B cell (primary cell): ENCODE measurements at regions not wholly inside any gene's neighbourhood (a gene's known extent, or its start where the extent isn't known, plus 50 kb on each side); places are given as distances from the start of the nearest gene placed in this dataset.

ENCODE experiments used
- ATAC-seq: fragments of 200-7000 bp; cut with Tn5 transposase; one replicate; pipeline ENCODE4 v1.10.0; 2021; ENCODE audit warnings: low read depth, mild to moderate bottlenecking, moderate number of reproducible peaks, moderate library complexity
- CTCF ChIA-PET: fragments of 350-600 bp; sonication (Branson Sonifier 250); formaldehyde crosslinking; loops from one replicate; lab custom pipeline; 2021; ENCODE audit warnings: antibody characterized with exemption, inconsistent platforms; lab: Charles Lee
- POLR2A ChIA-PET: fragments of 350-600 bp; sonication (Branson Sonifier 250); formaldehyde crosslinking; loops from one replicate; lab custom pipeline; 2021; ENCODE audit warnings: antibody characterized with exemption; lab: Charles Lee
- DNase-seq: peaks from one replicate; pipeline ENCODE4 v3.0.0; 2013
- H2AFZ ChIP-seq: 2 replicates; pipeline ENCODE4 v1.6.1; 2012; ENCODE audit warnings: mild to moderate bottlenecking, low read depth, low read length; ENCODE audit not compliant: insufficient read depth, poor library complexity, severe bottlenecking
- H3K27ac ChIP-seq, 2 donors: 1 replicate in 1 of 2; 2 replicates in 1 of 2; pipeline ENCODE4 v1.5.1; 2012 to 2013; ENCODE audit warnings: low read length in 2 of 2, mild to moderate bottlenecking in 2 of 2, moderate library complexity in 1 of 2
- H3K27me3 ChIP-seq, 4 experiments: fragments of 200-600 bp in 1 of 4; sonication (generic) in 1 of 4; replicated peaks in 1 of 4; 1 replicate in 2 of 4; 2 replicates in 2 of 4; pipeline versions ENCODE4 v1.6.1 to v1.7.0; 2013 to 2016; ENCODE audit warnings: low read length in 3 of 4, mild to moderate bottlenecking in 2 of 4, mixed read lengths in 1 of 4, moderate library complexity in 1 of 4; ENCODE audit not compliant: insufficient read depth in 4 of 4, control insufficient read depth in 3 of 4; ENCODE audit errors: control extremely low read depth in 1 of 4
- H3K36me3 ChIP-seq, 2 experiments: replicated peaks in 1 of 2; 1 replicate in 1 of 2; 2 replicates in 1 of 2; pipeline versions ENCODE4 v1.6.1 to v1.7.1; 2013; ENCODE audit warnings: low read length in 1 of 2; ENCODE audit not compliant: insufficient read depth in 2 of 2, control insufficient read depth in 1 of 2; ENCODE audit errors: control extremely low read depth in 1 of 2, extremely low read depth in 1 of 2
- H3K4me1 ChIP-seq, 2 donors: fragments of 200-600 bp in 1 of 2; sonication (generic) in 1 of 2; 1 replicate in 1 of 2; 2 replicates in 1 of 2; pipeline versions ENCODE4 v1.5.1 to v1.6.1; 2013 to 2017; ENCODE audit warnings: low read length in 2 of 2; ENCODE audit not compliant: control insufficient read depth in 2 of 2, insufficient read depth in 2 of 2
- H3K4me2 ChIP-seq: replicated peaks from 2 replicates; pipeline ENCODE3; 2012; ENCODE audit warnings: mild to moderate bottlenecking, low read depth, low read length; ENCODE audit not compliant: poor library complexity, severe bottlenecking
- H3K4me3 ChIP-seq, 5 experiments: fragments of 200-600 bp in 1 of 5; sonication (generic) in 1 of 5; 1 replicate in 3 of 5; 2 replicates in 2 of 5; pipeline versions ENCODE4 v1.5.1 to v1.7.0; 2011 to 2016; ENCODE audit warnings: low read length in 4 of 5, mild to moderate bottlenecking in 4 of 5, low read depth in 2 of 5, control low read depth in 1 of 5, moderate library complexity in 1 of 5; ENCODE audit not compliant: insufficient read depth in 1 of 5; ENCODE audit errors: control extremely low read depth in 1 of 5, extremely low read depth in 1 of 5
- H3K79me2 ChIP-seq: fragments of 200-600 bp; sonication (generic); one replicate; pipeline ENCODE4 v1.6.0; 2016; ENCODE audit warnings: low read length; ENCODE audit not compliant: control insufficient read depth, insufficient read depth
- H3K9ac ChIP-seq: fragments of 200-600 bp; sonication (generic); 2 replicates; pipeline ENCODE4 v1.6.1; 2017; ENCODE audit warnings: mild to moderate bottlenecking, low read length, moderate library complexity
- H3K9me3 ChIP-seq, 3 donors: one replicate each; pipeline versions ENCODE4 v1.6.1 to v1.7.1; 2013; ENCODE audit warnings: low read length in 2 of 3; ENCODE audit not compliant: control insufficient read depth in 2 of 3, insufficient read depth in 1 of 3; ENCODE audit errors: control extremely low read depth in 1 of 3
- H4K20me1 ChIP-seq: 2 replicates; pipeline ENCODE4 v1.6.0; 2012; ENCODE audit warnings: mild to moderate bottlenecking, low read length; ENCODE audit not compliant: insufficient read depth, control insufficient read depth, poor library complexity, severe bottlenecking
- H3K27ac Mint-ChIP-seq: one replicate; pipeline ENCODE4 v1.8.0; 2021; ENCODE audit warnings: mixed read lengths
- H3K27me3 Mint-ChIP-seq: one replicate; pipeline ENCODE4 v1.8.0; 2021; ENCODE audit warnings: mixed read lengths
- H3K4me1 Mint-ChIP-seq: one replicate; pipeline ENCODE4 v1.8.0; 2021; ENCODE audit warnings: mixed read lengths
- H3K4me3 Mint-ChIP-seq: one replicate; pipeline ENCODE4 v1.8.0; 2021; ENCODE audit warnings: mixed read lengths
- H3K9me3 Mint-ChIP-seq: one replicate; pipeline ENCODE4 v1.8.0; 2022; ENCODE audit warnings: mixed read lengths; ENCODE audit not compliant: insufficient read depth
- EZH2 ChIP-seq: IDR thresholded peaks from 2 replicates; pipeline ENCODE4 v1.6.1; 2012; ENCODE audit warnings: borderline replicate concordance, low read depth, mild to moderate bottlenecking, moderate library complexity, low read length; ENCODE audit not compliant: insufficient read depth, poor library complexity, severe bottlenecking
- WGBS: methylation state at CpG from one replicate; pipeline ENCODE4 v1.1.5; 2013; ENCODE audit warnings: missing lambda C conversion rate; ENCODE audit not compliant: insufficient coverage; 5-methylcytosine and 5-hydroxymethylcytosine counted together
- intact Hi-C: fragments of 100-400 bp; cut with micrococcal nuclease; formaldehyde crosslinking; loops from one replicate; pipeline ENCODE4 v1.10.0; 2022
- TF ChIP-seq, protein P1 (sequence below): fragments of 200-600 bp; IDR thresholded peaks from one replicate; pipeline ENCODE4 v1.8.0; 2022; ENCODE audit warnings: antibody characterized with exemption, mild to moderate bottlenecking

DNA sequence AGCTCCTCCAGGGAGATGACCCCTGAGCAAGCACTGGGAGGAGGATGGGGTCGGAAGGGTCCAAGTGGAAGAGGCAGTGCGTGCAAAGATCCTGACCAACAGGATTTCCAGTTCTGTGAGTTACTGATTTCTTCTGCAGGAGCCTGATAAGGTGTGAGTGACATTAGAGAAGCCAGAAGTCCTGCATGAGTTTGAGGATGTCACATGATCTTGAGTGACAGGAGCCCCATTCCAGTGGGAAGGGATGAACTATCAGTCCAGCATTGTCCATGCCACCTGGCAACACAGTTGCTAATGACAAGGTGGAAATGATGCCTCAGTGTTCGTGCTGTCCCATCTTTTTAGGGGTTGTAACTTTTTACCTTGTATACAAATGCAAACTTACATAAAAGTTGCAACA lies 285.1 kb upstream of the HDAC4 start:
- H3K4me1 ChIP-seq: no peaks in the 10 kb centered on the region
- H3K79me2 ChIP-seq: no peaks in the 10 kb centered on the region
- H3K27me3 ChIP-seq: peaks cover 0 to 7% (median 4%) of the 10 kb centered on the region in 4 experiments
- Mint-ChIP-seq H3K27me3 (peaks cover 20% of the 10 kb centered on the region), H3K4me1 (no peaks in the 10 kb centered on the region), H3K9me3 (peaks cover under 1% of the 10 kb centered on the region), H3K27ac (no peak overlapping the region), H3K4me3 (no peak overlapping the region)
- intact Hi-C loops: no loop called here
- TF ChIP-seq, protein P1, sequence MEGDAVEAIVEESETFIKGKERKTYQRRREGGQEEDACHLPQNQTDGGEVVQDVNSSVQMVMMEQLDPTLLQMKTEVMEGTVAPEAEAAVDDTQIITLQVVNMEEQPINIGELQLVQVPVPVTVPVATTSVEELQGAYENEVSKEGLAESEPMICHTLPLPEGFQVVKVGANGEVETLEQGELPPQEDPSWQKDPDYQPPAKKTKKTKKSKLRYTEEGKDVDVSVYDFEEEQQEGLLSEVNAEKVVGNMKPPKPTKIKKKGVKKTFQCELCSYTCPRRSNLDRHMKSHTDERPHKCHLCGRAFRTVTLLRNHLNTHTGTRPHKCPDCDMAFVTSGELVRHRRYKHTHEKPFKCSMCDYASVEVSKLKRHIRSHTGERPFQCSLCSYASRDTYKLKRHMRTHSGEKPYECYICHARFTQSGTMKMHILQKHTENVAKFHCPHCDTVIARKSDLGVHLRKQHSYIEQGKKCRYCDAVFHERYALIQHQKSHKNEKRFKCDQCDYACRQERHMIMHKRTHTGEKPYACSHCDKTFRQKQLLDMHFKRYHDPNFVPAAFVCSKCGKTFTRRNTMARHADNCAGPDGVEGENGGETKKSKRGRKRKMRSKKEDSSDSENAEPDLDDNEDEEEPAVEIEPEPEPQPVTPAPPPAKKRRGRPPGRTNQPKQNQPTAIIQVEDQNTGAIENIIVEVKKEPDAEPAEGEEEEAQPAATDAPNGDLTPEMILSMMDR: no peak
- TF ChIP-seq EZH2: no peak
- 19% methylated on average over 2 of the region's 3 CpGs for WGBS
- H3K27ac ChIP-seq: no peak overlapping the region
- CTCF ChIA-PET: no interaction called here
- H3K36me3 ChIP-seq: no peaks in the 10 kb centered on the region
- H3K4me3 ChIP-seq: no peak overlapping the region
- H3K9me3 ChIP-seq: peaks cover 0 to 3% (median 0%) of the 10 kb centered on the region in 3 donors
- no peak for ATAC-seq
- H2AFZ ChIP-seq: no peak overlapping the region
- H3K4me2 ChIP-seq: no peak overlapping the region
- POLR2A ChIA-PET: no interaction called here
- no peak overlapping the region for H3K9ac ChIP-seq
- DNase-seq: no peak
- H4K20me1 ChIP-seq: no peaks in the 10 kb centered on the region

DNA sequence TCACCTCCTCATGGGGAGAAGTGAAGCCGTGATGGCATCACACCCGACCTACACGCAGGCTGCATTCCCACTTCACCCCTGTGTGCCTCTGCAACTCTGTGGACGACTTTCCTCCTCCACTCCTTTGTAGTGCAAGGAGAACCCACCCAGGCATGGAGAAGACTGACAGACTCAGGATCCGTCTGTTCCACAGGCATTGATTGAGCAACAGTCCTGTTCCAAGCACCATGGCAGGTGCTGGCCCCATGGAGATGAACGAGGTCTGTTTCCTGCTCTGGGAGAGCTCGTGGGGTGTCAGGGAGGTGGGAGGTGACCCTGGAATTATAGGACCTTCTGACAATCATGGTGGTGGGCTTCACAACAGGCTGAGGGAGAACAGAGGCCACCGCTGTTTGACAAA lies 284.7 kb upstream of the HDAC4 start:
- ChIA-PET CTCF (no interaction called here), POLR2A (no interaction called here)
- Histone ChIP-seq H3K36me3 (no peaks in the 10 kb centered on the region), H3K4me2 (no peak overlapping the region), H4K20me1 (no peaks in the 10 kb centered on the region), H2AFZ (no peak overlapping the region), H3K4me3 (no peak overlapping the region), H3K9me3 (peaks cover 0 to 3% (median 0%) of the 10 kb centered on the region in 3 donors), H3K4me1 (no peaks in the 10 kb centered on the region), H3K9ac (no peak overlapping the region), H3K27me3 (peaks cover 0 to 7% (median 4%) of the 10 kb centered on the region in 4 experiments), H3K79me2 (no peaks in the 10 kb centered on the region), H3K27ac (no peak overlapping the region)
- Mint-ChIP-seq H3K4me3 (no peak overlapping the region), H3K27ac (no peak overlapping the region), H3K27me3 (peaks cover 23% of the 10 kb centered on the region), H3K9me3 (peaks cover 3% of the 10 kb centered on the region), H3K4me1 (no peaks in the 10 kb centered on the region)
- ATAC-seq (no peak), DNase-seq (no peak)
- intact Hi-C loops: no loop called here
- TF ChIP-seq EZH2: no peak
- TF ChIP-seq, protein P1: no peak
- 52% methylated on average over 5 of the region's 8 CpGs for WGBS
